ENCODE measurements at regions not wholly inside any gene's neighbourhood (a gene's known extent, or its start where the extent isn't known, plus 50 kb on each side); places are given as distances from the start of the nearest gene placed in this dataset.

DNA sequence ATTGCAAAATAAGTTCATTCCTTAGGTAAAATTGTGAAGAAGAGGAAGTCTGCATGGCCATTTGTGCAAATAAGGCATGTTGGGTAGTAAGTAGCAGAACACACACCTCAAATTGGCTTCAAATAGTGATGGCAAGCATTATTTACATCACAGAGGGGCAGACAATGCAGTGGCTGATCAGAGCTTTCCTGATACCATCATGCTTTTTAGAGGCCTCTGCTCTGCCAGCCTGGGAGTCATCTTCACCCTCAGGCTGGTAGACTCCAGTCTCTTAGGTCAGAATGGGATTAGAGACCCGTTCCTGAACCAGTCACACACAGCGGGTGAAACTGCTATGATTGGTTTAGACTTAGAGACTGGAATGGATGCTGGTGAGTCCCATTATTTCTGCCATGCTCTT lies 396.0 kb upstream of the MCTP2 start:
- TF ChIP-seq, protein P1, sequence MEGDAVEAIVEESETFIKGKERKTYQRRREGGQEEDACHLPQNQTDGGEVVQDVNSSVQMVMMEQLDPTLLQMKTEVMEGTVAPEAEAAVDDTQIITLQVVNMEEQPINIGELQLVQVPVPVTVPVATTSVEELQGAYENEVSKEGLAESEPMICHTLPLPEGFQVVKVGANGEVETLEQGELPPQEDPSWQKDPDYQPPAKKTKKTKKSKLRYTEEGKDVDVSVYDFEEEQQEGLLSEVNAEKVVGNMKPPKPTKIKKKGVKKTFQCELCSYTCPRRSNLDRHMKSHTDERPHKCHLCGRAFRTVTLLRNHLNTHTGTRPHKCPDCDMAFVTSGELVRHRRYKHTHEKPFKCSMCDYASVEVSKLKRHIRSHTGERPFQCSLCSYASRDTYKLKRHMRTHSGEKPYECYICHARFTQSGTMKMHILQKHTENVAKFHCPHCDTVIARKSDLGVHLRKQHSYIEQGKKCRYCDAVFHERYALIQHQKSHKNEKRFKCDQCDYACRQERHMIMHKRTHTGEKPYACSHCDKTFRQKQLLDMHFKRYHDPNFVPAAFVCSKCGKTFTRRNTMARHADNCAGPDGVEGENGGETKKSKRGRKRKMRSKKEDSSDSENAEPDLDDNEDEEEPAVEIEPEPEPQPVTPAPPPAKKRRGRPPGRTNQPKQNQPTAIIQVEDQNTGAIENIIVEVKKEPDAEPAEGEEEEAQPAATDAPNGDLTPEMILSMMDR (IDR thresholded peaks at IDR 0.05), result no peak
- TF ChIP-seq POLR2A (IDR thresholded peaks at IDR 0.05) (no peak), EP300 (IDR thresholded peaks at IDR 0.05; ENCODE audit: low read depth) (no peak), POLR2AphosphoS5 (IDR thresholded peaks at IDR 0.05) (no peak)
